Astrocyte (in vitro differentiated cells and primary cell): ENCODE measurements at regions not wholly inside any gene's neighbourhood (a gene's known extent, or its start where the extent isn't known, plus 50 kb on each side); places are given as distances from the start of the nearest gene placed in this dataset.

Experiments
- DNase-seq: peaks from one replicate; pipeline ENCODE4 v3.0.0-alpha.2; 2010; ENCODE audit warnings: low read depth
- FAIRE-seq: peaks from 2 replicates; lab custom pipeline; 2011; peaks lifted over from hg19 to GRCh38; lab: Jason Lieb, UNC
- H2AFZ ChIP-seq: 2 replicates; pipeline ENCODE4 v1.6.0; 2012; ENCODE audit warnings: low read depth, low read length, inconsistent platforms
- H3K27ac ChIP-seq: 2 replicates; pipeline ENCODE4 v1.5.1; 2011; ENCODE audit warnings: low read depth, low read length, inconsistent platforms
- H3K27me3 ChIP-seq: 2 replicates; pipeline ENCODE4 v1.6.0; 2011; ENCODE audit warnings: low read length, inconsistent platforms; ENCODE audit not compliant: insufficient read depth
- H3K36me3 ChIP-seq: 2 replicates; pipeline ENCODE4 v1.5.1; 2011; ENCODE audit warnings: low read length, inconsistent platforms; ENCODE audit not compliant: insufficient read depth
- H3K4me1 ChIP-seq: 2 replicates; pipeline ENCODE4 v1.5.1; 2011; ENCODE audit warnings: low read length, inconsistent platforms; ENCODE audit not compliant: insufficient read depth
- H3K4me2 ChIP-seq: 2 replicates; pipeline ENCODE4 v1.6.0; 2012; ENCODE audit warnings: low read length, inconsistent platforms
- H3K4me3 ChIP-seq: 2 replicates; pipeline ENCODE4 v1.5.1; 2011; ENCODE audit warnings: low read depth, mild to moderate bottlenecking, low read length, inconsistent platforms; ENCODE audit not compliant: insufficient read depth
- H3K79me2 ChIP-seq: 2 replicates; pipeline ENCODE4 v1.6.0; 2012; ENCODE audit warnings: mild to moderate bottlenecking, low read length, inconsistent platforms; ENCODE audit not compliant: insufficient read depth
- H3K9ac ChIP-seq: 2 replicates; pipeline ENCODE4 v1.6.0; 2012; ENCODE audit warnings: mild to moderate bottlenecking, low read length, inconsistent platforms
- H3K9me3 ChIP-seq: 2 replicates; pipeline ENCODE4 v1.5.1; 2012; ENCODE audit warnings: low read depth, mild to moderate bottlenecking, low read length, inconsistent platforms; ENCODE audit not compliant: insufficient read depth
- H4K20me1 ChIP-seq: 2 replicates; pipeline ENCODE4 v1.6.0; 2012; ENCODE audit warnings: low read length, inconsistent platforms; ENCODE audit not compliant: insufficient read depth
- H3K27ac Mint-ChIP-seq: one replicate; pipeline ENCODE4 v1.8.0; 2021; ENCODE audit warnings: mild to moderate bottlenecking, mixed read lengths; ENCODE audit not compliant: unreplicated experiment
- H3K27me3 Mint-ChIP-seq: one replicate; pipeline ENCODE4 v1.8.0; 2021; ENCODE audit warnings: low read depth, mixed read lengths; ENCODE audit not compliant: unreplicated experiment
- H3K36me3 Mint-ChIP-seq: one replicate; pipeline ENCODE4 v1.8.0; 2021; ENCODE audit warnings: low read depth, mixed read lengths; ENCODE audit not compliant: unreplicated experiment
- H3K4me1 Mint-ChIP-seq: one replicate; pipeline ENCODE4 v1.8.0; 2021; ENCODE audit warnings: low read depth, mixed read lengths; ENCODE audit not compliant: unreplicated experiment
- H3K4me3 Mint-ChIP-seq: one replicate; pipeline ENCODE4 v1.8.0; 2021; ENCODE audit warnings: mild to moderate bottlenecking, moderate library complexity, mixed read lengths; ENCODE audit not compliant: unreplicated experiment
- H3K9me3 Mint-ChIP-seq: one replicate; pipeline ENCODE4 v1.8.0; 2021; ENCODE audit warnings: mild to moderate bottlenecking, mixed read lengths; ENCODE audit not compliant: unreplicated experiment
- EZH2 ChIP-seq: IDR thresholded peaks from 2 replicates; pipeline ENCODE4 v1.6.1; 2012; ENCODE audit warnings: mild to moderate bottlenecking, low read length, inconsistent platforms; ENCODE audit not compliant: insufficient read depth
- TF ChIP-seq, protein P1 (sequence below): IDR thresholded peaks from 2 replicates; pipeline ENCODE4 v1.5.1; 2011; ENCODE audit warnings: low read depth, mild to moderate bottlenecking, inconsistent platforms, low read length, moderate library complexity; ENCODE audit not compliant: insufficient read depth

DNA sequence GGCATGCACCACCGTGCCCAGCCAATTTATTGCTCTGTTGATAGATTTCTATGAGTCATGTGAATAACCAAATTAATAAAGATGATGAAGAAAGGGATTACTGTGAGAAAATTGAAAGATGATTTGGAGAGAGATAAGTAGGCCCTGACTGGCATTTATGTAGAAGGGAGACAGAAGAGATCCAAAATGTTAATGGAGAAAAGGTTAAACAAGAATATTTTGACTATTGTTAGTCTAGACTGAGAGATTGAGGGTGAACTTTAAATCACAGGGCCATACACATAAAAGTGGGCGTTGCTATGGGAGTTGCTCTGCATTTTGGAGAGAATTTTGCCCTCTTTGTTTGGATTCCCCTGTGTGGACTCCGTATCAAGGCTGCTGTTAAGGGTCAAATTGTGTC lies 68.9 kb upstream of the SCAF8 start:
- Histone ChIP-seq H3K27ac (no peak overlapping the region), H4K20me1 (no peaks in the 10 kb centered on the region), H3K4me1 (no peaks in the 10 kb centered on the region), H3K4me3 (no peak overlapping the region), H2AFZ (no peak overlapping the region), H3K36me3 (no peaks in the 10 kb centered on the region), H3K9ac (no peak overlapping the region), H3K4me2 (no peak overlapping the region), H3K9me3 (no peaks in the 10 kb centered on the region), H3K27me3 (no peaks in the 10 kb centered on the region), H3K79me2 (no peaks in the 10 kb centered on the region)
- no peaks in the 10 kb centered on the region for H3K36me3 Mint-ChIP-seq
- H3K9me3 Mint-ChIP-seq, result no peaks in the 10 kb centered on the region
- peaks cover 2% of the 10 kb centered on the region for H3K4me1 Mint-ChIP-seq
- H3K27ac Mint-ChIP-seq, result no peak overlapping the region
- H3K4me3 Mint-ChIP-seq, result no peak overlapping the region
- DNase-seq (no peak), FAIRE-seq (no peak)
- TF ChIP-seq EZH2, result no peak
- H3K27me3 Mint-ChIP-seq, result no peaks in the 10 kb centered on the region

DNA sequence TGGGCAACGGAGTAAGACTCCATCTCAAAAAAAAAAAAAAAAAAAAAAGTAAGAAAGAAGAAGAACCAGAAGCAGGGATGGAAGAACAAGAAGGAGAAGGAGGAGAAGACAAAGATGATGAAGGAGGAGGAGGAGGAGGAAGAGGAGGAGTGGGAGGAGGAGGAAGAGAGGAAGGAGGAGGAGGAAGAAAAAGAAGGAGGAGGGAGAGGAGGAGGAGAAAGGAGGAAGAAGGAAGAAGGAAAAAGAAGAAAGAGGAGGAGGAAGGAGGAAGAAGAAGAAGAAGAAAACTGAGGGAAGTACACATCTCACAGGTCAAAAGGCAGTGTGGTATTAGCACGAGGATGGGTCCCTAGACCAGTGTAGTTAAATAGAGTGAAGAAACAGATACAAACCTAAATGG lies 65.1 kb upstream of the SCAF8 start:
- Histone ChIP-seq H3K4me2 (no peak overlapping the region), H2AFZ (no peak overlapping the region), H3K27me3 (peaks cover 3% of the 10 kb centered on the region), H4K20me1 (no peaks in the 10 kb centered on the region), H3K9ac (no peak overlapping the region), H3K4me1 (no peaks in the 10 kb centered on the region), H3K79me2 (no peaks in the 10 kb centered on the region), H3K4me3 (no peak overlapping the region), H3K36me3 (no peaks in the 10 kb centered on the region), H3K9me3 (no peaks in the 10 kb centered on the region), H3K27ac (no peak overlapping the region)
- FAIRE-seq (no peak), DNase-seq (no peak)
- Mint-ChIP-seq H3K9me3 (no peaks in the 10 kb centered on the region), H3K27ac (no peak overlapping the region), H3K4me1 (no peaks in the 10 kb centered on the region), H3K4me3 (no peak overlapping the region), H3K27me3 (peaks cover 5% of the 10 kb centered on the region), H3K36me3 (no peaks in the 10 kb centered on the region)
- TF ChIP-seq, protein P1, sequence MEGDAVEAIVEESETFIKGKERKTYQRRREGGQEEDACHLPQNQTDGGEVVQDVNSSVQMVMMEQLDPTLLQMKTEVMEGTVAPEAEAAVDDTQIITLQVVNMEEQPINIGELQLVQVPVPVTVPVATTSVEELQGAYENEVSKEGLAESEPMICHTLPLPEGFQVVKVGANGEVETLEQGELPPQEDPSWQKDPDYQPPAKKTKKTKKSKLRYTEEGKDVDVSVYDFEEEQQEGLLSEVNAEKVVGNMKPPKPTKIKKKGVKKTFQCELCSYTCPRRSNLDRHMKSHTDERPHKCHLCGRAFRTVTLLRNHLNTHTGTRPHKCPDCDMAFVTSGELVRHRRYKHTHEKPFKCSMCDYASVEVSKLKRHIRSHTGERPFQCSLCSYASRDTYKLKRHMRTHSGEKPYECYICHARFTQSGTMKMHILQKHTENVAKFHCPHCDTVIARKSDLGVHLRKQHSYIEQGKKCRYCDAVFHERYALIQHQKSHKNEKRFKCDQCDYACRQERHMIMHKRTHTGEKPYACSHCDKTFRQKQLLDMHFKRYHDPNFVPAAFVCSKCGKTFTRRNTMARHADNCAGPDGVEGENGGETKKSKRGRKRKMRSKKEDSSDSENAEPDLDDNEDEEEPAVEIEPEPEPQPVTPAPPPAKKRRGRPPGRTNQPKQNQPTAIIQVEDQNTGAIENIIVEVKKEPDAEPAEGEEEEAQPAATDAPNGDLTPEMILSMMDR, result no peak
- no peak for TF ChIP-seq EZH2

DNA sequence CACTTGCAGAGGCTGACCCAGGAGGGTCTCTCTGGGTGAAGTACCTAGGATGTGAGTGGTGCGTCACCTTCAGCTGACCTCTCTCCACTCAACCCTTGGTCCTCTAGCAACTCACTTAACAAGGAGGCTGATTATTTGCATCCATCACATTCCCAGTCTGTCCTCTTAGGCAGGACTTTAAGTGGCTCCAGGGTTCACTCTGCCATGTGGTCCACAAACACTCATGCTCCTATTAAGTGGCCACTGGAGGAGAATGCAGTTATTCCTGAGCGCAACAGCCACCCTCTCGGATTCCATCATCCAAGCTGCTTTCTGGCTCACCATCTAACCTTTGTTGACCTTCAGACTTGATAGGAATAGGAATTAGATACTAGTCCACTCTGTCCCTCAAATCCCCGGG lies 61.1 kb upstream of the SCAF8 start:
- no peak for FAIRE-seq

More for the DNA sequence above, 61.1 kb upstream of the SCAF8 start:
- Mint-ChIP-seq H3K4me3 (no peak overlapping the region), H3K9me3 (no peaks in the 10 kb centered on the region), H3K27me3 (peaks cover 5% of the 10 kb centered on the region), H3K36me3 (no peaks in the 10 kb centered on the region), H3K27ac (no peak overlapping the region), H3K4me1 (no peaks in the 10 kb centered on the region)
- no peak overlapping the region for H3K9ac ChIP-seq
- H3K79me2 ChIP-seq, result no peaks in the 10 kb centered on the region
- H3K4me3 ChIP-seq, result no peak overlapping the region
- no peaks in the 10 kb centered on the region for H4K20me1 ChIP-seq
- H3K4me2 ChIP-seq, result no peak overlapping the region
- no peak overlapping the region for H2AFZ ChIP-seq
- H3K9me3 ChIP-seq, result no peaks in the 10 kb centered on the region
- TF ChIP-seq, protein P1, result no peak
- no peak for TF ChIP-seq EZH2
- no peaks in the 10 kb centered on the region for H3K4me1 ChIP-seq
- no peak overlapping the region for H3K27ac ChIP-seq
- DNase-seq, result no peak
- peaks cover 3% of the 10 kb centered on the region for H3K27me3 ChIP-seq
- H3K36me3 ChIP-seq, result no peaks in the 10 kb centered on the region
